ENCODE measurements at regions not wholly inside any gene's neighbourhood (a gene's known extent, or its start where the extent isn't known, plus 50 kb on each side); places are given as distances from the start of the nearest gene placed in this dataset.

DNA sequence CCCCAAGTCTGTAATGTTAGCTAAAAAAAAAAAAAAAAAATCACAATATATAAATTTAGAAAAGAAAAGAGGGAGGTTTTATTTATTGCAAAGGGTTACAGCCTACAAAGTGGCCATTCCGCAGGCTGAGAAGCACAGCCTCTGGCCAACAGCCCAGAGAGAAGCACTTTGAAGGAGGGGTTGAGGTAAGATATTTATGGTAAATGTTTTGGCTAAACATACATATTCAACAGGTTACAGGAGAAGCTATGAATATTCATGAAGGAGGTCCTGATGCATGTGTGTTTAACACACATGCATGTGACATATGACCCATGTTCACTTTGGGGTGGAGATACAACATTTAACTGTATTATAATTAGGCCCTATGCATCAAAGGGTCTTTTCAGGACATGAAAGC lies 158.5 kb downstream of the TMEM114 start:
- TF ChIP-seq POLR2A (IDR thresholded peaks at IDR 0.05), result no peak
- TF ChIP-seq, protein P1, sequence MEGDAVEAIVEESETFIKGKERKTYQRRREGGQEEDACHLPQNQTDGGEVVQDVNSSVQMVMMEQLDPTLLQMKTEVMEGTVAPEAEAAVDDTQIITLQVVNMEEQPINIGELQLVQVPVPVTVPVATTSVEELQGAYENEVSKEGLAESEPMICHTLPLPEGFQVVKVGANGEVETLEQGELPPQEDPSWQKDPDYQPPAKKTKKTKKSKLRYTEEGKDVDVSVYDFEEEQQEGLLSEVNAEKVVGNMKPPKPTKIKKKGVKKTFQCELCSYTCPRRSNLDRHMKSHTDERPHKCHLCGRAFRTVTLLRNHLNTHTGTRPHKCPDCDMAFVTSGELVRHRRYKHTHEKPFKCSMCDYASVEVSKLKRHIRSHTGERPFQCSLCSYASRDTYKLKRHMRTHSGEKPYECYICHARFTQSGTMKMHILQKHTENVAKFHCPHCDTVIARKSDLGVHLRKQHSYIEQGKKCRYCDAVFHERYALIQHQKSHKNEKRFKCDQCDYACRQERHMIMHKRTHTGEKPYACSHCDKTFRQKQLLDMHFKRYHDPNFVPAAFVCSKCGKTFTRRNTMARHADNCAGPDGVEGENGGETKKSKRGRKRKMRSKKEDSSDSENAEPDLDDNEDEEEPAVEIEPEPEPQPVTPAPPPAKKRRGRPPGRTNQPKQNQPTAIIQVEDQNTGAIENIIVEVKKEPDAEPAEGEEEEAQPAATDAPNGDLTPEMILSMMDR (IDR thresholded peaks at IDR 0.05), result no peak
